CD14-positive monocyte (primary cell): ENCODE measurements at regions not wholly inside any gene's neighbourhood (a gene's known extent, or its start where the extent isn't known, plus 50 kb on each side); places are given as distances from the start of the nearest gene placed in this dataset.

Source experiments
- DNase-seq, 3 donors: peaks; one replicate each; pipeline ENCODE4 v3.0.0-alpha.2; 2011 to 2022
- H2AFZ ChIP-seq: 2 replicates; pipeline ENCODE4 v1.6.0; 2012; ENCODE audit warnings: mild to moderate bottlenecking, low read depth, low read length, inconsistent platforms; ENCODE audit not compliant: insufficient read depth, poor library complexity, severe bottlenecking
- H3K27ac ChIP-seq, 2 donors: 1 replicate in 1 of 2; 2 replicates in 1 of 2; pipeline ENCODE4 v1.5.1; 2012 to 2013; ENCODE audit warnings: low read length in 2 of 2, control low read depth in 1 of 2, inconsistent platforms in 1 of 2, low read depth in 1 of 2, mild to moderate bottlenecking in 1 of 2
- H3K27me3 ChIP-seq, 2 donors: one replicate each; pipeline versions ENCODE4 v1.6.0 to v1.6.1; 2011 to 2013; ENCODE audit warnings: low read length in 2 of 2; ENCODE audit not compliant: control insufficient read depth in 2 of 2, insufficient read depth in 2 of 2
- H3K36me3 ChIP-seq, 2 donors: replicated peaks in 1 of 2; 1 replicate in 1 of 2; 2 replicates in 1 of 2; pipeline versions ENCODE4 v1.5.1 to v1.6.1; 2012 to 2013; ENCODE audit warnings: low read length in 2 of 2, control low read depth in 1 of 2, inconsistent platforms in 1 of 2, mild to moderate bottlenecking in 1 of 2; ENCODE audit not compliant: insufficient read depth in 2 of 2, control insufficient read depth in 1 of 2
- H3K4me1 ChIP-seq, 2 donors: 1 replicate in 1 of 2; 2 replicates in 1 of 2; pipeline versions ENCODE4 v1.5.1 to v1.6.1; 2012 to 2013; ENCODE audit warnings: low read length in 2 of 2, control low read depth in 1 of 2, inconsistent platforms in 1 of 2, mild to moderate bottlenecking in 1 of 2, moderate library complexity in 1 of 2; ENCODE audit not compliant: insufficient read depth in 2 of 2, control insufficient read depth in 1 of 2
- H3K4me2 ChIP-seq: replicated peaks from 2 replicates; pipeline ENCODE3; 2012; ENCODE audit warnings: low read length, moderate library complexity, mild to moderate bottlenecking; ENCODE audit not compliant: poor library complexity, severe bottlenecking; ENCODE audit errors: extremely low read depth
- H3K4me3 ChIP-seq, 3 experiments: fragments of 200-600 bp in 1 of 3; sonication (generic) in 1 of 3; replicated peaks in 1 of 3; 1 replicate in 2 of 3; 2 replicates in 1 of 3; pipeline ENCODE4 v1.5.1; 2011 to 2013; ENCODE audit warnings: low read length in 3 of 3, mild to moderate bottlenecking in 3 of 3, control low read depth in 2 of 3, low read depth in 2 of 3, inconsistent platforms in 1 of 3, moderate library complexity in 1 of 3
- H3K79me2 ChIP-seq: 2 replicates; pipeline ENCODE4 v1.6.0; 2012; ENCODE audit warnings: mild to moderate bottlenecking, control low read depth, inconsistent platforms, low read length, moderate library complexity; ENCODE audit not compliant: insufficient read depth
- H3K9ac ChIP-seq: 2 replicates; pipeline ENCODE4 v1.6.0; 2017; ENCODE audit warnings: low read length, mild to moderate bottlenecking; ENCODE audit not compliant: insufficient read depth, poor library complexity, severe bottlenecking
- H3K9me3 ChIP-seq, 2 donors: replicated peaks in 1 of 2; 1 replicate in 1 of 2; 2 replicates in 1 of 2; pipeline versions ENCODE4 v1.5.1 to v1.6.1; 2012 to 2013; ENCODE audit warnings: low read length in 2 of 2, control low read depth in 1 of 2; ENCODE audit not compliant: control insufficient read depth in 1 of 2, insufficient read depth in 1 of 2
- H4K20me1 ChIP-seq: 2 replicates; pipeline ENCODE4 v1.6.0; 2012; ENCODE audit warnings: mild to moderate bottlenecking, low read length, control low read depth, moderate library complexity; ENCODE audit not compliant: insufficient read depth
- H3K27ac Mint-ChIP-seq, 7 donors: one replicate each; pipeline ENCODE4 v1.8.0; 2020; ENCODE audit warnings: mild to moderate bottlenecking in 7 of 7, mixed read lengths in 7 of 7, moderate library complexity in 6 of 7, inconsistent platforms in 2 of 7
- H3K27me3 Mint-ChIP-seq, 3 donors: one replicate each; pipeline ENCODE4 v1.8.0; 2021 to 2022; ENCODE audit warnings: low read depth in 3 of 3, mild to moderate bottlenecking in 3 of 3, mixed read lengths in 3 of 3, moderate library complexity in 3 of 3, inconsistent platforms in 1 of 3
- H3K36me3 Mint-ChIP-seq, 2 donors: one replicate each; pipeline ENCODE4 v1.8.0; 2020; ENCODE audit warnings: mixed read lengths in 2 of 2, inconsistent platforms in 1 of 2, mild to moderate bottlenecking in 1 of 2
- H3K4me1 Mint-ChIP-seq: one replicate; pipeline ENCODE4 v1.8.0; 2020; ENCODE audit warnings: mild to moderate bottlenecking, mixed read lengths
- H3K4me3 Mint-ChIP-seq, 2 donors: one replicate each; pipeline ENCODE4 v1.8.0; 2020; ENCODE audit warnings: mild to moderate bottlenecking in 2 of 2, mixed read lengths in 2 of 2, moderate library complexity in 1 of 2
- H3K9me3 Mint-ChIP-seq, 7 donors: one replicate each; pipeline ENCODE4 v1.8.0; 2020 to 2022; ENCODE audit warnings: mixed read lengths in 7 of 7, mild to moderate bottlenecking in 6 of 7, moderate library complexity in 6 of 7, inconsistent platforms in 2 of 7
- CTCF ChIP-seq: fragments of 200-600 bp; IDR thresholded peaks from one replicate; pipeline ENCODE4 v1.8.0; 2022; ENCODE audit warnings: antibody characterized with exemption, mild to moderate bottlenecking
- WGBS: methylation state at CpG from one replicate; pipeline ENCODE4 v1.1.5; 2013; ENCODE audit warnings: missing lambda C conversion rate; ENCODE audit not compliant: insufficient coverage; 5-methylcytosine and 5-hydroxymethylcytosine counted together
- intact Hi-C, 2 donors: fragments of 100-400 bp; cut with micrococcal nuclease; formaldehyde crosslinking; loops; one replicate each; pipeline versions ENCODE4 v1.15.0 to v1.15.1; 2023

GRCh38 chr11:110798201-110798900, 86.1 kb upstream of the ARHGAP20 start:
- peak overlapping the region in 1 of 3 experiments; percentile 0 for H3K4me3 ChIP-seq
- peak overlapping the region; percentile 38 for H3K4me2 ChIP-seq
- peak overlapping the region in 1 of 2 donors; percentile 58 for H3K4me3 Mint-ChIP-seq
- peaks cover 21 to 32% of the 10 kb centered on the region in 2 donors for H3K4me1 ChIP-seq
- H3K36me3 ChIP-seq: no peaks in the 10 kb centered on the region
- DNase-seq: peak; percentile 5 to 63 (median 59)
- H3K4me1 Mint-ChIP-seq: peaks cover 26% of the 10 kb centered on the region
- no peaks in the 10 kb centered on the region for H4K20me1 ChIP-seq
- intact Hi-C loops: loop anchor here in 1 of 2 donors (10.0 kb wide), 1 partner anchor 176 kb away; no protein-coding TSS in a partner anchor
- H3K79me2 ChIP-seq: no peaks in the 10 kb centered on the region
- H3K9ac ChIP-seq: no peak overlapping the region
- H3K27me3 ChIP-seq: no peaks in the 10 kb centered on the region
- peak overlapping the region; percentile 49 to 95 (median 91) for H3K27ac Mint-ChIP-seq
- H3K27ac ChIP-seq: peak overlapping the region; percentile 59 to 82
- no peak for TF ChIP-seq CTCF
- no peaks in the 10 kb centered on the region for H3K9me3 ChIP-seq
- 44% methylated on average over 5 of the region's 6 CpGs for WGBS
- no peaks in the 10 kb centered on the region for H3K36me3 Mint-ChIP-seq
- H3K9me3 Mint-ChIP-seq: peaks cover 0 to 2% (median 0%) of the 10 kb centered on the region in 7 donors
- peaks cover 0 to 3% (median 2%) of the 10 kb centered on the region in 3 donors for H3K27me3 Mint-ChIP-seq
- no peak overlapping the region for H2AFZ ChIP-seq

- H3K9me3 Mint-ChIP-seq: peaks cover 0 to 2% (median 0%) of the 10 kb centered on the region in 7 donors
- Histone ChIP-seq H3K4me3 (no peak overlapping the region), H3K27me3 (no peaks in the 10 kb centered on the region), H2AFZ (no peak overlapping the region), H4K20me1 (no peaks in the 10 kb centered on the region), H3K36me3 (no peaks in the 10 kb centered on the region), H3K27ac (peak overlapping the region; percentile 59 to 82), H3K9ac (no peak overlapping the region), H3K9me3 (no peaks in the 10 kb centered on the region), H3K4me2 (no peak overlapping the region), H3K4me1 (peaks cover 21 to 32% of the 10 kb centered on the region in 2 donors), H3K79me2 (no peaks in the 10 kb centered on the region)
- no peaks in the 10 kb centered on the region for H3K36me3 Mint-ChIP-seq
- peaks cover 26% of the 10 kb centered on the region for H3K4me1 Mint-ChIP-seq
- no peak for TF ChIP-seq CTCF
- WGBS: 0% methylated on average over 1 of the region's 3 CpGs
- peak overlapping the region in 1 of 2 donors; percentile 43 for H3K4me3 Mint-ChIP-seq
- DNase-seq: peak; percentile 71 to 97 (median 89)
- peaks cover 0 to 4% (median 3%) of the 10 kb centered on the region in 3 donors for H3K27me3 Mint-ChIP-seq
- peak overlapping the region; percentile 49 to 95 (median 91) for H3K27ac Mint-ChIP-seq
- intact Hi-C loops: loop anchor here in 1 of 2 donors (10.0 kb wide), 1 partner anchor 177 kb away; no protein-coding TSS in a partner anchor
Measured at GRCh38 chr11:110797453-110797852, 85.2 kb upstream of the ARHGAP20 start.
